Keratinocyte (primary cell): ENCODE measurements at regions not wholly inside any gene's neighbourhood (a gene's known extent, or its start where the extent isn't known, plus 50 kb on each side); places are given as distances from the start of the nearest gene placed in this dataset.

Experiments
- DNase-seq: peaks from one replicate; pipeline ENCODE4 v3.0.0-alpha.2; 2011; ENCODE audit warnings: low read depth, missing footprints, low spot score
- FAIRE-seq: peaks from 2 replicates; lab custom pipeline; 2011; peaks lifted over from hg19 to GRCh38; lab: Jason Lieb, UNC
- H2AFZ ChIP-seq: 2 replicates; pipeline ENCODE4 v1.6.0; 2012; ENCODE audit warnings: low read length, control low read depth, inconsistent platforms; ENCODE audit not compliant: control insufficient read depth
- H3K27ac ChIP-seq: 2 replicates; pipeline ENCODE4 v1.5.1; 2011; ENCODE audit warnings: low read length; ENCODE audit not compliant: control insufficient read depth, insufficient read depth
- H3K27me3 ChIP-seq: 3 replicates; pipeline ENCODE4 v1.6.0; 2011; ENCODE audit warnings: low read length; ENCODE audit not compliant: control insufficient read depth, insufficient read depth; ENCODE audit errors: extremely low read depth
- H3K36me3 ChIP-seq, 2 experiments: 2 replicates in 1 of 2; 3 replicates in 1 of 2; pipeline ENCODE4 v1.5.1; 2011; ENCODE audit warnings: low read length in 2 of 2, mild to moderate bottlenecking in 1 of 2; ENCODE audit not compliant: control insufficient read depth in 2 of 2, insufficient read depth in 2 of 2; ENCODE audit errors: extremely low read depth in 1 of 2
- H3K4me1 ChIP-seq: 3 replicates; pipeline ENCODE4 v1.5.1; 2011; ENCODE audit warnings: low read length; ENCODE audit not compliant: control insufficient read depth, insufficient read depth; ENCODE audit errors: extremely low read depth
- H3K4me2 ChIP-seq: 3 replicates; pipeline ENCODE4 v1.6.0; 2011; ENCODE audit warnings: low read depth, low read length; ENCODE audit not compliant: control insufficient read depth, insufficient read depth; ENCODE audit errors: extremely low read depth
- H3K4me3 ChIP-seq, 3 experiments: fragments of 200-600 bp in 1 of 3; sonication (generic) in 1 of 3; 2 replicates in 2 of 3; 3 replicates in 1 of 3; pipeline ENCODE4 v1.5.1; 2011 to 2016; ENCODE audit warnings: low read length in 3 of 3, mild to moderate bottlenecking in 3 of 3, control low read depth in 2 of 3, inconsistent platforms in 1 of 3, low read depth in 1 of 3, mixed read lengths in 1 of 3, mixed run types in 1 of 3, moderate library complexity in 1 of 3; ENCODE audit not compliant: control insufficient read depth in 2 of 3, insufficient read depth in 2 of 3; ENCODE audit errors: extremely low read depth in 1 of 3
- H3K79me2 ChIP-seq: 2 replicates; pipeline ENCODE4 v1.6.0; 2012; ENCODE audit warnings: low read length; ENCODE audit not compliant: control insufficient read depth, insufficient read depth
- H3K9ac ChIP-seq: 3 replicates; pipeline ENCODE4 v1.6.0; 2011; ENCODE audit warnings: low read length; ENCODE audit not compliant: control insufficient read depth, insufficient read depth; ENCODE audit errors: extremely low read depth
- H3K9me1 ChIP-seq: 3 replicates; pipeline ENCODE4 v1.6.0; 2011; ENCODE audit warnings: low read length; ENCODE audit not compliant: control insufficient read depth, insufficient read depth; ENCODE audit errors: extremely low read depth
- H3K9me3 ChIP-seq: 2 replicates; pipeline ENCODE4 v1.5.1; 2012; ENCODE audit warnings: low read depth, low read length; ENCODE audit not compliant: control insufficient read depth
- H4K20me1 ChIP-seq: 3 replicates; pipeline ENCODE4 v1.6.0; 2011; ENCODE audit warnings: low read length; ENCODE audit not compliant: control insufficient read depth, insufficient read depth; ENCODE audit errors: extremely low read depth
- EZH2 ChIP-seq: IDR thresholded peaks from one replicate; pipeline ENCODE4 v1.6.1; 2012; ENCODE audit warnings: inconsistent platforms, mild to moderate bottlenecking, low read length, moderate library complexity
- dilution Hi-C: fragments of 300-500 bp; cut with MboI; formaldehyde crosslinking; loops from one replicate; pipeline ENCODE4 v1.7.0; 2020; ENCODE audit warnings: low sequenced_read_pairs; ENCODE audit not compliant: extremely low pct_ligation_motif_present
- TF ChIP-seq, protein P1 (sequence below), 3 experiments: IDR thresholded peaks in 1 of 3; conservative IDR thresholded peaks in 1 of 3; optimal IDR thresholded peaks in 1 of 3; 2 replicates in 2 of 3; 3 replicates in 1 of 3; pipeline versions ENCODE3 to v1.5.1; 2011; ENCODE audit warnings: low read length in 3 of 3, mild to moderate bottlenecking in 3 of 3, moderate library complexity in 2 of 3, control low read depth in 1 of 3, inconsistent platforms in 1 of 3; ENCODE audit not compliant: insufficient read depth in 2 of 3; ENCODE audit errors: extremely low read depth in 1 of 3

DNA sequence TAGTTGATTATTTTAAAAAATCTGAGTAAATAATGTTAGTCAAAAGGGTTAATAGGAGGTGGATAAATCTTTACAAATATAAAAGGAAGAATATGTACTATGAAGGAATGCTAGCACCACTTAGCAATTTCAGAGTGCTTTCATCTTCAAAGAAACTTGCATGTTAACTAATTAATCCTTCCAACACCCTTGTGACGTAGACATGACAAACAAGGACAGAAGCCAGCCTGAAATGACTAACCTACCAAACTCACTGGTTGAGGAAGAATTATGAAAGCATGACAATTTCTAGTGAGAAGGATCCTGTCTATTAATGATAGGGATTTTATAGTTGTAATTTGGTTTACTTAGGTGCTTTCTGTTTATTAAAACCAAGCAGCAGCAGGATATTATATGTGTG is 468.0 kb upstream of the FZD8 start:
- Histone ChIP-seq H3K27me3 (no peaks in the 10 kb centered on the region), H3K36me3 (no peaks in the 10 kb centered on the region), H3K4me2 (no peak overlapping the region), H2AFZ (no peak overlapping the region), H3K4me1 (no peaks in the 10 kb centered on the region), H3K9me1 (no peaks in the 10 kb centered on the region), H3K4me3 (no peak overlapping the region), H4K20me1 (no peaks in the 10 kb centered on the region), H3K9me3 (no peaks in the 10 kb centered on the region), H3K27ac (no peak overlapping the region), H3K9ac (no peak overlapping the region), H3K79me2 (no peaks in the 10 kb centered on the region)
- FAIRE-seq (no peak), DNase-seq (no peak)
- dilution Hi-C loops: no loop called here
- TF ChIP-seq EZH2: no peak
- TF ChIP-seq, protein P1, sequence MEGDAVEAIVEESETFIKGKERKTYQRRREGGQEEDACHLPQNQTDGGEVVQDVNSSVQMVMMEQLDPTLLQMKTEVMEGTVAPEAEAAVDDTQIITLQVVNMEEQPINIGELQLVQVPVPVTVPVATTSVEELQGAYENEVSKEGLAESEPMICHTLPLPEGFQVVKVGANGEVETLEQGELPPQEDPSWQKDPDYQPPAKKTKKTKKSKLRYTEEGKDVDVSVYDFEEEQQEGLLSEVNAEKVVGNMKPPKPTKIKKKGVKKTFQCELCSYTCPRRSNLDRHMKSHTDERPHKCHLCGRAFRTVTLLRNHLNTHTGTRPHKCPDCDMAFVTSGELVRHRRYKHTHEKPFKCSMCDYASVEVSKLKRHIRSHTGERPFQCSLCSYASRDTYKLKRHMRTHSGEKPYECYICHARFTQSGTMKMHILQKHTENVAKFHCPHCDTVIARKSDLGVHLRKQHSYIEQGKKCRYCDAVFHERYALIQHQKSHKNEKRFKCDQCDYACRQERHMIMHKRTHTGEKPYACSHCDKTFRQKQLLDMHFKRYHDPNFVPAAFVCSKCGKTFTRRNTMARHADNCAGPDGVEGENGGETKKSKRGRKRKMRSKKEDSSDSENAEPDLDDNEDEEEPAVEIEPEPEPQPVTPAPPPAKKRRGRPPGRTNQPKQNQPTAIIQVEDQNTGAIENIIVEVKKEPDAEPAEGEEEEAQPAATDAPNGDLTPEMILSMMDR (optimal IDR thresholded peaks at IDR 0.05 in 1 of 3, IDR thresholded peaks at IDR 0.05 in 1 of 3, conservative IDR thresholded peaks at IDR 0.05 in 1 of 3; ENCODE audit: extremely low read depth in 1 of 3, insufficient read depth in 2 of 3, low read length in 3 of 3): no peak

DNA sequence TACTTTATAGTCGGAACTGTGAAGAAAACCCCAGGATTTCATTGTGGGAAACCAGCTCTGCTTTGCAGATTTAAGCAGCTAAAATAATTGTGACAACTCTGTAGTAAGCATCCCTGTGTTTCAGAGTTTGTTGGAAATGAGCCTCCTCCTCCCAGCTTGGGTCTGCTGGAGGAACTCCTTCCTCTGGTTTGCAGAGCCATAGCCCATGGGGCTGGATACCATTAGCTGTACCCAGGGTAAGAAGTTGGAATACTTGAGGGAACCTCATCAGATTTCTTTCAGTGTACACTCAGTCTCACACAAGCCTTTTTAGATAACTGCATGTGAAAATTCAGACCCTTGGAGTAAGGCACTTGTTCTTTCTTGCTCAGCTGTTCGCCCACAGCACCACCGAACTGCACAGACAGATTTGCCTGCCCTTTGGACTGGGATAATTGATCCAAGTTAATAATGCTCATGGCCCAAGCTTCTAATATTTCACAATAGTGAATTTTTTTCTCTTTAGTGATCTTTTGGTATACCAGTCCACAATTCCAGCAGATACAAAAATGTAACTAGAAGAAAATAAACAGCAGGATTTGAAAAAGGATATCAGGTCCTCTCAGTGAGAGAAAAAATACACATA is 467.4 kb upstream of the FZD8 start:
- Histone ChIP-seq H3K9me1 (no peaks in the 10 kb centered on the region), H3K27ac (no peak overlapping the region), H2AFZ (no peak overlapping the region), H3K4me1 (no peaks in the 10 kb centered on the region), H4K20me1 (no peaks in the 10 kb centered on the region), H3K9me3 (no peaks in the 10 kb centered on the region), H3K4me3 (no peak overlapping the region), H3K27me3 (no peaks in the 10 kb centered on the region), H3K79me2 (no peaks in the 10 kb centered on the region), H3K9ac (no peak overlapping the region), H3K36me3 (no peaks in the 10 kb centered on the region), H3K4me2 (no peak overlapping the region)
- no peak for TF ChIP-seq EZH2
- TF ChIP-seq, protein P1 (optimal IDR thresholded peaks at IDR 0.05 in 1 of 3, IDR thresholded peaks at IDR 0.05 in 1 of 3, conservative IDR thresholded peaks at IDR 0.05 in 1 of 3; ENCODE audit: extremely low read depth in 1 of 3, insufficient read depth in 2 of 3, low read length in 3 of 3): no peak
- dilution Hi-C loops: no loop called here
- DNase-seq (no peak), FAIRE-seq (no peak)
